GM21717 (cell line): ENCODE measurements at regions not wholly inside any gene's neighbourhood (a gene's known extent, or its start where the extent isn't known, plus 50 kb on each side); places are given as distances from the start of the nearest gene placed in this dataset.

ENCODE experiments used
- ATAC-seq: cut with Tn5 transposase; IDR thresholded peaks from one replicate; pipeline ENCODE4 v1.9.1; 2021; ENCODE audit warnings: mild to moderate bottlenecking, moderate library complexity; ENCODE audit not compliant: unreplicated experiment

DNA sequence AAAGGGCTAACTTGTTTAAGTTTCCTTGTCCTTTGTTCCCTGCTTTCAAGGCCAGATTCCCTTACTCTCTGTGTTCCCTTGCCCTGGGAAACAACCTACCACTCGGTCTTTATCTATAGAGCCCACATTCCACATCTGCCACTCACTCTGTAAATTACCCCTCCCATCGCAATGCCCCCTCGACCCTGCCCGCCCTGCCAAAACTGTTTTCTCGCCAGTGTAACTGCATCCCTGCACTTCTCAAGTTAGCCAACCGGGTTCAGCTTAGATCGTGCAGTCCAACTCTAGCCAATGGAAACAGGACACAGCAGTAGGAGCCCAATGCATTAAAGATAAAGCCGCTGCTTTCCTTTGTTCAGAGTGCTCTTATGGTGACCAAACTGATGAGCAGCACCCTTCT, 263.6 kb downstream of the TBL1XR1 start:
- ATAC-seq = no peak

GRCh38 chr3:176932433-176932832, 264.8 kb downstream of the TBL1XR1 start:
- no peak for ATAC-seq

DNA sequence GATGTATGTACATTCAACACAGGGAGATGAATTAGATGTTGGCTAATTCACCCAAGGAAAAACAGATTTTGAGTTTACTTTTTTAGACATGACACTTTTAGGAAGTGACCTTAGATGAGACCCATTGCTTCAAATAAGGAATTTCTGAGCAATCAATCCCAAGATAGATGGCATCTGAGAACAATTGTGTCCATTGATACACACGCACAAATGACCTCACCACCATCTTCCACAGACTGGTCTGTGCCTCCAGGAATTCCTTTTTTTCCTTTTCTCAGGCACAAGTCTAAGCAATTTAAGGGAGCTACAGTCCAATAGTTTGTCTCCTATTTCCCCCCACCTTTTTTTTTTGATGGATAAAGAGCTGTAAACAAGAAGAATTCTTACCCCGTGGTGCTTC, 265.3 kb downstream of the TBL1XR1 start:
- ATAC-seq = no peak

DNA sequence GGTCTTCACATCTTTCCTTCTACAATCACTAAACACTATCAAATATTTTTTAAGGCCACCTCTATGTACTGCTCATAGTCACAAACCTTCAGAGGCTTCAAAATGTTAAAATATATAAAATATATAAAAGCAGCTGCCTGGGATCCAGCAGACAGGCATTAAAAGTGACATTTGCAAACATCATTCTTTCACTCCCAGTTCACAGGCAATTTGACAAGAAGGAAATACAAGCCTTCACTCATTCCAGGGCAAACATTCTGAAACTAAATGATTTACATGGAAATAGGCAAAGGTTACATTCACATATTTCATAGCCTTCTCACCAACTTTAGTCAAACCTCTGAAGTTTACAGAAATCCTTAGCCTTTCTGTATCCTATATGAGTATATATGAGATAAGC, 266.3 kb downstream of the TBL1XR1 start:
- no peak for ATAC-seq

DNA sequence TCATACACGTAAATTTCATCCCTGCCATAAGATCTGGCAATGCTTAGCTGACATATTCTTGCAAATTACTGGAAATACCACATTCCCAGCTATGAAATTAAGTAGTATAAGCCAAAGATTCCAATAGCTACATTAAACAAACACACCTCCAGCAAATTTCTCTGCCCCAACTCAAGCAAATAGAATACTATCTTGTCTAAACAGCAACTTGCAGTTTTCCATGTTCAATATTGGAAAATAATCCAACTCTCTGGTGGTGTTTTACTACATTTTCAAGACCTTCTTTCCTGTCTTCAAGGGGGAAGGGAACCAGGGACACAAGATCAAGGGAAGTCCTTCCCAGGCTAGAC, 268.7 kb downstream of the TBL1XR1 start:
- ATAC-seq = no peak

DNA sequence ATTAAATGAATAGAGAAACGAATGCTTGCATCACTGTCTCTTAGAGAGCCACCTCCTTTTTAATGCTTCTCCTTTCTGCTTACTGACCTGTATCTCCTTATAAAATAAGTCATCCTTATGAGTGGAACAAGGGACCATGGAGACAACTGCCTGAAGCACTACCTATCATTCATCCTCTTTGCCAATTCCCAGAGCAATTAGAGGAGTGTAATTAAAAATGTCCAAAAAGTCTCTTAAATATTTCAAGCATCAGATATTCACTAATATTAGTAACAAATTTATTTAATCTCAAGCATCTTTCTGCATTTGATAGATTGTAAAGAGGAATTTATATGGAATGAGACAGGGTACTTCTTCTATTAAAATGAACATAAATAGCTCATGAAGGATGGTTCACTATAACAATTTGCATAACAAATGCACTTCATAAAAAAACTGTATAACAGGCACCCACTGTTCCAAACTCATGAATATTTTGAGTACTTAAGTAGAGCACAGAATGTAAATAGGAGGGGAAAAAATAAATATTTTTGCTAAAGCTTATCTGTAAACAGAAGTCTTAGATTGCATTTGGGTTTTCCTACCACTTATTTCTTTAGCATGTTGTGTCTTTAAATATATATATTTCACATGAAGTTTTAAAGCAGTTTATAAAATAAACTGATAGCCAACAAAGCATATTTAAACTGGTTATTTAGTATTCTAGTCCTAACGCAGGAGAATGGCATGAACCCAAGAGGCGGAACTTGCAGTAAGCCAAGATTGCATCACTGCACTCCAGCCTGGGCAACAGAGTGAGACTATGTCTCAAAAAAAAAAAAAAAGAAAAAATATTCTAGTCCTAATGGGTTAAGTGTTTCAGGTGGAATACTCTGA, 269.3 kb downstream of the TBL1XR1 start:
- no peak for ATAC-seq

DNA sequence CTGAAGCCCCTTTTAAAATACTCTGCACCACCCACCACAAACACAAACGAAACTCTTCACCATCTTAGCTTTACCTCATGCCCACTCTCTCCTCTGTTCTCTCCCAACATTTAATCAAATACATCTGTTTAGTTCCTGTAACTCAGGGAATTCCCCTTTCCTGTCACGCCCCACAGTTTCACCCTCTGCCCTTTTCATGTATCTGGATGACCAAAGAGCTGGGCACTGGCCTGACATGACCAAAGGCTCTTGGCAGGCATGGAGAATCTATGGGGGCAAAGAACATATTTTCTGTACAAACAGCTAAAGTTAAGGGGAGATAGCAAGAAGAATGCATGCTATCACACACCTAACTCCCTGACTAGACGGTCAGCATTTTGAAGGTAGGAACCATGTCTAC, 270.0 kb downstream of the TBL1XR1 start:
- ATAC-seq = no peak

DNA sequence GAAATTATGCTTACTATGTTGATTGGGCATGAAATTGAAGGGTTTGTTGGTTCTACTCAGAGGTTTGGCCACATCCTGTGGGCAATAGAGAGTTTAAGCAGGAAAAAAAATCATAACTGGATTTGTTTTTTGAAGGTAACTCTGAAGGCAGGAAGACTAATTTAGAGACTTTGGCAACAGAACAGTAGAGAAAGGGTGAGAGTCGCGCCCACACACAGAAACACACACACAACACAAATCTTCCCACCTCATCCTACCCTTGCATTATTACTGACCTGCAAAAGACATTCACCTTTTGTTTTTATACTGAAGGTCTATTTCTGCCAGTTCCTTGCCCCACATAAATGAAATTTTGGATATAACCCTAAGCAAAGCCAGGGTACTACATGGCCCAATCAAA, 270.6 kb downstream of the TBL1XR1 start:
- no peak for ATAC-seq

- ATAC-seq = no peak
Measured at GRCh38 chr3:176926034-176926433, 271.2 kb downstream of the TBL1XR1 start.

DNA sequence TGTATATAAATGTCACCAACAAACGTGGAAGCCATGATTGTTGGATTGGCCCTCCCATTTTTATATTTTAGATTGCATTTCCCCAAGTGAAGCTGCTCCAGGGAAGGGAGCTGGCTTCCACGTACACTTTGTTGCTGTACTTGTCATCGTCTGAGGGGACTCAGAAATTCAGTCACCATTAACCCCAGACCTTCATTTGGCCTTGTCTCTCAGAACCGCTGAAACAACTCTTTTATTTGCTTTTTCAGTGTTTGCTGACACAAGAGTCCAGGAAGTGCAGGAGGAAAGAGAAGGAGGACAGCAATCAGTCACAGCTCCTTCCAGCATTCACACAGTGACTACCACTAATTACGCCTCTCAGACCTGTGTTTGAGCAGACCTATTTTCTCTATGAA, 276.5 kb downstream of the TBL1XR1 start:
- no peak for ATAC-seq

GRCh38 chr3:176919836-176920765, 277.2 kb downstream of the TBL1XR1 start:
- no peak for ATAC-seq

DNA sequence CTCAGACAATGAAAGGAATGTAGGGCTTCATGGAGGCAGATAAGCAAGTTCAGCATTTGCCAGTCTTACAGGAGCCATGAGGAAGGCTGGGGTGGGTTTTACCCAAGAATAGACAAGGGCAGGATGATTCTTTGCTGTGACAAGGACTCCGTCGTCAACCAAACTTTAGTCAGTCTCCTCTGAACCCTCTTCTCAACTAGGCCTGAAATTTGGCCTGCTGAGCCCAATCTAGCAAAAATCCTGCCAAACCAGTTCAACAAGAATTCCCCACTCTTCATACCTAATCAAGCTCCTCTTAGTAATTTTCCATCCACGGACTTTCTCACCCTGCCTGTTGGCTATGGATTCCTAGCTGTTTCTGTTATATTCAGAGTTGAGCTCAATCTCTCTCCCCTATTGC, 280.5 kb downstream of the TBL1XR1 start:
- ATAC-seq = no peak

- ATAC-seq = no peak
Measured at GRCh38 chr3:176914764-176915163, 282.5 kb downstream of the TBL1XR1 start.

DNA sequence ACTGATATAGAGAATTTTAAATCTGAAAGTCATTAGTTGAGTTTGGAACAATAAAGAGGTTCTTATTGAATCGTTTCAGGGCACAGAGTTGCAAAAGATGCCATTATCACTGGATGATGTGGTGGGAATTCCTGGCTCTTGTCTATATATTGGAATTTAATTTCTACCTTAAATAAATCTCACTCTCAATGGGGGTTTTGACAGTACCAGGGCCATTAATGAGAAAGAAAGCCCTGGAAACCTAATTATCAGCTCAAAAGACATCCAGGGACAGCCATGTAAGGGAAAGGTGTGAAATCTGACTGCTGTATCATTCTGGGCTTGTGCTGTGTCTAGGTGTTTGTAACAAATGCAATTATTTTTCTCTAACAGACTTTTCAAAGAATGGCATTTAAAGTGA, 285.7 kb downstream of the TBL1XR1 start:
- ATAC-seq = no peak

- ATAC-seq = no peak
Measured at GRCh38 chr3:176909044-176909443, 288.2 kb downstream of the TBL1XR1 start.

DNA sequence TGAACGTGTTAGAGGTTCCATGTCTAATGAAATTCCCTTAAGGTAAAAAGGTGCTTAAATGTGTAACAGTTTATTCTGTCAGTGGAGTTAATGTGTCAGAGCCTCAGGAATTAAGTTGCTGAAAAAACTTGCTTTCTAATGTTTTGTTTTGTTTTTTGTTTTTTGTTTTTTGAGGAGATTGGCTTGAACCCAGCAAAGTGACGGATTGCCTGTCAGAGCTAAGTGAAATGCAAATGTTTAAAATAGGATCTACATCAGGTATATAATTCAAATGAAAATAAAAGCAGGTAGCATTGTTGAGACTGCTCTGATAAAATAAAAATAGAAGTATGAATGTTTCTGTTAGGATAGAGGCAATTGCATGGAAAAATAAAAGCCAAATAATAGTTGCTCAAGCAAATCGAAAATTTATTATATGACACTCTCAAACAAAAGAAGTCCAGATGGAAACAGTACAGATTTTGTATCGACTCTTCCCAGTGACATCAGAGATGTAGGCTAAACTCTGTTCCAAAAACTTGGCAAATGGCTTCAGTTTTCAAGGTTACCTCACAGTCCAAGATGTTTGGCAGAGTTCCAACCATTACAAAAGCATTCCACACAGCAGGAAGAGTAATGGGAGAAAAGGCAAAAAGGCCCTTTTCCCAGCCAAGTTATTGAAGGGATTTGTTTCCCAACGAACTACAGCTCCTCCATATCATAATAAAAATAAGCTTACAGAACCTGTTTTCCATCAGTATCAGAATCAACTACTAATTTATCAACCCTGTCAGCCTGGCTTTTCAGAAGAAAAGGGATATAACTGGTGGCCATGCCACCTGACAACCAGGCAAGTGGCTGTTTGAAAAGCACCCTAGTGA, 291.0 kb downstream of the TBL1XR1 start:
- ATAC-seq = no peak

- ATAC-seq = no peak
Measured at GRCh38 chr3:176905331-176905730, 292.0 kb downstream of the TBL1XR1 start.

DNA sequence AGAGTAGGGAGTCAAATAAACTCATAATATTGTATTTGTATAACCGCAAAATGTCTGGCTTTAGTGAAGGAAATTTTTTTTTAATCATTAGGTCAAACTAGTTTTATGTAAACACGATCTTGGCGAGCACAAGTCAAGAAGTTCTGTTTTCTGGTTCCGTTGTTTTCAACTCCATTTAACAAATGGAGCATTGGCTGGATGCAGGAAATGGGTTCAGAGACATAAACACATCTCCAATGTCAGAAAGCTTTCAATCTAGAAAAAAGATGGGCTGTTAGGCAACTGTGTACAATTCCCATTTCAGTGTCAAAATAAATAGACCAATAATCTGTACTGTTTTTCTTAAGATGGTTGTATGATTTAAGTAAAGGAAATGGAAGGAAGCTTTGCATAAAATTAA, 292.8 kb downstream of the TBL1XR1 start:
- no peak for ATAC-seq

DNA sequence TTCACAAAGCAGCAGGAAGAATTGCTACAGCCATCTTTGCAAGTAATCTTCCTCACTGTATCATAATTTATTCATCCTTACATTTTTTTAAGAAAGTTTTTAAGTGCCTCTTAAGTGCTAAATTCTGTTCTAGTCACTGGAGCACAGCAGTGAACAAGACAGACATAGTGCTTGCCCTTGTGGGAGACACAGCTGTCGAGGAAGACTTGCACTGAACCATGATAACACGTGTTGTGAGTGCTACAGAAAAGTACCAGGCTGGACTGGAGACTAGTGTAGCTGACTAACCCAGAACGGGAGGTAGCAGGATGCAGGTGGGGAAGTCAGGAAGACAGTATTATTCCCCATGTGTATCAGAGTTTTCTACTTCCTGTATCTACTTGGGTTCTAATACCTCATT, 300.6 kb downstream of the TBL1XR1 start:
- ATAC-seq = no peak

DNA sequence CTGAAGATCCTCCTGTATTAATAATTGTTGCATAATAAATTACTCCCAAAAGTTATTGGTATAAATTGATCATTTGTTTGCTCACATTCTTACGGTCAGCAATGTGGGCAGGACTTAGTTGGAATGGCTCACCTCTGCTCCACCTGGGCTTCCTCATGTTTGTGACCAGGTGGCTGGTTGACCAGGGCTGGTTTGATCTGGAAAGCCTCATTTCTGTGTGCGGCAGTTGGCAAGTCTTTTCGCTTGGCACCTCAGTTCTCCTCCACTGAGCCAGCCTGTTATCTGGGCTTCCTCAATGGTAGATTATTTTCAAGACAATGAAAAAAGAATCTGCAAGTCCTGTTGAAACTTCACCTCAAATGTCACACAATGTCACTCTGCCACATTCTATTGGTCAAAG, 301.1 kb downstream of the TBL1XR1 start:
- ATAC-seq = no peak

- ATAC-seq = no peak
Measured at GRCh38 chr3:176879710-176880109, 317.6 kb downstream of the TBL1XR1 start.
